GM21360 (cell line): ENCODE measurements at regions not wholly inside any gene's neighbourhood (a gene's known extent, or its start where the extent isn't known, plus 50 kb on each side); places are given as distances from the start of the nearest gene placed in this dataset.

Experiments
- ATAC-seq: cut with Tn5 transposase; IDR thresholded peaks from one replicate; pipeline ENCODE4 v1.9.1; 2021; ENCODE audit warnings: mild to moderate bottlenecking, moderate library complexity; ENCODE audit not compliant: unreplicated experiment

DNA sequence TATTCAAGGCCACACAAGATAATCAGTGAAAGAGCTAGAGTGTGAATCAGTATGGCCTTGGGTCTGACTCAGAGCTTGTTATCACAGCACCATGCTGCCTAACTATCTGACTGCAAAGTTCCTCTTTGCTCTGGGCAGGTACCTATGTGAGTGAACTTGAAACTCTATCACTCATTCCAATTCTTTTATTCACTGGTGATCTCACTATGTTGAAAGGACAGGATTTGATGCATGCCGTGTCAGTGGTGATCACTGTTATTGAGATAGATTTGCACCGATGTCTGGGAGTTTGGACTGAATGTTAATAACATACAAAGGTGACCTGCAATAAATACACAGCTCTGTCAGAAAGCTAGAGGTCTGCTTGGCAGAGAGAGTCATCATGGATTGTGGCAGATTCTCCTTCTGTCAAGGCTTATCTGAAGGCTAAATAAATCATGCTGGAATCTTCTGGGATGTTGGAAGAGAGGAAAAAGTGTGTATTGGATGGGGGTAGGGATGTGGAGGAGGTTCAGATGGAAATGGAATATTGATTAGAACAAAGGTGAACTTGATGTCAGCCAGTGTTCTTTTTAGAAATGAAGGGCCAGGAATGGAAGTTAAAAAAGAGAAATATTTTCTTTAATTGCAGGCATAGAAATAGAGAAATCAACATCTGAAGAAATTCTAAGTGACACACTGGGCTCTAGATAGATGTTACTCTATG, 91.8 kb upstream of the TNC start:
- ATAC-seq = peak; percentile 59

DNA sequence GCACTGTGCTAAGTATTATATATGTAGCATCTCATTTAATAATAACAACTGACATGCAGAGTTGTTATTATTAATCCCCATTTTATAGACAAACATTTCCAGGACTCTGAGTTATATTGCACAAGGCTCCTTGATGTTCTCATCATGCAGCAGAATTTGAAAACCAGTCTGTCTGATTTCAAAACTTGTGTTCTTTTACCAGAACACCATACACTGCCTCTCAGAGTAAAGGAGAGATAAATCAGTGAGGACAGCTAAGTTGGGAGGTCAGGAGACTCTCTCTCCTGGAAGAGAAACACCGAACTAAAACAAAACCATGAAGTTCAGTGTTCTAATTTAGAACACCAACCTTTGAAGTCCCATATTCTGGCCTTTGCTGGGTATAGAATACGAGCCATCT, 92.7 kb upstream of the TNC start:
- ATAC-seq = no peak

DNA sequence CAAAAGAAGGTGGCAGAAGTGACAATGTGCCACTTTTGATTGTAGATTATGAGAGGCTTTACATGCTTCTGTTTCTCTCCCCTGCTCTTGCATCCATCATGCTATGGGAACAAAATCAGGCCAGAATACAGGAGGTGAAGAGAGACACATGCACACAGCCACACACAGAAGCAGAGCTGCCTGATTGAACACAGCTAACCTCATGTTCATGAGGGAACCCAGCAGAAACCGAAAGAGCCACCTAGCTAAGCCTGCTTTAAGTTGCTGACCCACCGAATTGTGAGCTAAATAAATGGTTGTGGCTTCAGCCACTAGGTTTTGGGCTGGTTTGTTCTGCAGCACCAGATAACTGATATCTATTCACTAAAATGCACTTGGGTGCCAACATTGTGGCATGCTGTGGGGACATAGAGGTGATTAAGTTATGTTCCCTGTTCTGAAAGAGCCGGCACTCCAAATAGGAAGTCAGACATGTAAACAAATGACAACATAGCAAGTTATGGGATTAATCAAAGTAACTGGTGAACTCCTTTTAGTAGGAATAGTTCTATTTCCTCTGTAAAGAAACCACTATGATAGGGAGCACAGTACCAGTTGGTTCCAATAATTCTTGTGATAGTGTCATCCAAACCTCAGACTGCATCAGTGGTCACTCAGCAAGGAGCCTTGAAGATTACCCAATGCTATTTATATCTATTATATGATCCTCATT, 93.6 kb upstream of the TNC start:
- peak; percentile 62 for ATAC-seq

DNA sequence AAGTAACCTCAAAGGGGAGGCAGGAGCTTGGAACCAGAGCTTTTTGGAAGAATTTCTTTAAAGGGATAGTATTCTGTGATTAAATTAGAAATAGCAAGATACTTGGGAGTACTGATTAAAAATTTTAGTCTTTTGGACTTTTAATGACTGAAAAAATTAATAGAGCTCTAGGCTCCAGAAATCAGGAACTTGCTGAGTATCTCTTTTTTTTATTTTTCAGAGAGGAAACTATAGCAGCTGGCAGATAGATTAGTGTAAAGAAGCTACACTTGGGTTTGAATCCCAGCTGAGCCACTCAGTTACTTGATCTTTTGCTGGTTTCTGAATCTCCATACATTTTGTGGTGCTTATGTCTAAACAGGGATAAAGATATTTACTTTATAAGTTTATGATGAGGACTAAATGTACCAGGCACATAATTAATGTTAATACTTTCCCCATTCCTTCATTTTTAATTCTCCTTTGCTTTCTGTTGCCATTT, 94.2 kb upstream of the TNC start:
- ATAC-seq = no peak

DNA sequence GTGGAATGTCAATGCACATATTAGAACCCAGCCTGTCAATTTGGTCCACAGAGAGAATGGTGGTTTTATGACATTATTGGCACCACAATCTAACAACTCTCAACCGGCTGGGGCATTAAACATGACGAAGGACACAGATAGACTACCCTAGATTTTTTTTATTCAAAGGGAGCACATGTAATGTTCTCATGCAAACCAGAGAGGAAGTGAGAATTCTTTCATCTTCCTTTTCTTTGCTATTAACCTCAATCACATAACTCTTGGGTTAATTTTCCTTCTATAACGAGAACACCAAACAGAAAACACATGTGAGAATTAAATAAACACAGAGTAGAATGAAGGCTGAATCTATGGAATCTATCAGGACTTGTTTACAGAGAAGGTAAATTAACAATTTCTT, 94.9 kb upstream of the TNC start:
- ATAC-seq = no peak

DNA sequence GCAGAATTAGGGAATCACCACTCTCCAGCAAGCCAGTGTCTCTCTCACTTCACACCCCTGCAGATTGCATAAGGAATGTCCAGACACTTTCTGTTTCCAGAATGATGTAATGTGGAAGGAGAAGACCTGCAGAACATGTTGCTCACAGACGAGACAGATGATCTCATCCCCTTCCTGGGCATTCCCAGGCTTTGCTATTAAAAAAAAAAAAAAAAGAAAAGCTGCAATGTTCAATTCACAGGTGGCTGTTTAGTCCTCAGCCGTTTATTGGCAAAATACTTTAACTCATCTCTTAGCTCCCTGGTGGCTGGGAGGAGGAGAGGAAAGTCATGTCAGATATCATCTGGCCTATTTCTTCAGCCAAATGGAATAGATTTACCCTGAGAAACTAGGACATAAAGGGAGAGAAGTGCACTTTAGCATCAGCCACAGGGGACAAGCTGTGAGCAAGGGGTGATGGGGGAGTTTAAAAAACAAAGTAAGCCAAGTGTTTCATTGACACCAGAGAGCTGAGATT, 95.9 kb upstream of the TNC start:
- ATAC-seq = no peak

DNA sequence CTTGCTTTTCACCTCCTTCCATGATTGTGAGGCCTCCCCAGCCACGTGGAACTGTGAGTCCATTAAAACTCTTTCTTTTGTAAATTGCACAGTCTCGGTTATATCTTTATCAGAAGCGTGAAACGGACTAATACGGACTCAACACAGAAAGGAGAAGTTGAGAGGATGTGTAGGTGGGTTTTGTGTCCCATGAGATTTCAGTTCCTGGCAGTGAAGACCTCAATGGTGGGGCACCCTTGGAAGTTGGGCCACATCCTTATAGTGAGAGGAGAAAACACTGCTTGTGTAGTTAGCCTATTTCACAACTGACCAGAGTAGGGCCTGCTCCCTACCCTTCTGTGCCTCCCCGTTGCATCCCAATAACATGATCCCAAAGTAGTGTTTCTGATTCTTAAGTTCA, 98.9 kb upstream of the TNC start:
- ATAC-seq = no peak

DNA sequence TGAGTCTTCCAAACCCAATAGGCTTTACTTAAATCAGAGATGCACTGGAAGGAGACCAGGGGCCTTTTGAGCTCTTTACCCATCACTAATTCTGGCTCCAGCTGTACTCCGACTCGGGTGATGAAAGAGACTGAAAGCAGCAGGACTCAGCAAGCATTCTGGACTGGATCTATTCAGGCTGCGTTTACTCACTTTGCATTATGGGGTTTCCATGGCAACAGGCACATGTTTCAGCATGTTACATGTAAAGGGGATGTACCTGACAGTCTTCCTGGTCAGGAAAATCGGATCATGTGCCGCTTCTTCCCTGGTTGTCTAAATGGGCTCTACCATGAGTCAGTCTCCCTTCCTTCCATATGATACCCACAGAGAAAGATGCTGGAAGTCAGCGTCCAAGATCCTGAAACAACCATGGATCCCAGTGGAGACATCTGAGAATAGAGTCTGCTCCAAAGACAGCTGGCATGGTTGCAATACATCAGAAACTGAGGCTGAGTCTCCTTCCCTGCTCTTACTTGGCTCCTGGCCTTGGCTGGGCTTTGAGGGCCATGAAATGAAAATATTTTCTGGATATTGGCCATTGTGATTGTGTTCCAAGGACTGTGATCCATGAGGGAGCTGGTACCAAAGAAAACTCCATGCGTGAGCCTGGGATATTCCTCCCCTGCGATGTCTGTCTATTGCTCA, 102.5 kb upstream of the TNC start:
- no peak for ATAC-seq

DNA sequence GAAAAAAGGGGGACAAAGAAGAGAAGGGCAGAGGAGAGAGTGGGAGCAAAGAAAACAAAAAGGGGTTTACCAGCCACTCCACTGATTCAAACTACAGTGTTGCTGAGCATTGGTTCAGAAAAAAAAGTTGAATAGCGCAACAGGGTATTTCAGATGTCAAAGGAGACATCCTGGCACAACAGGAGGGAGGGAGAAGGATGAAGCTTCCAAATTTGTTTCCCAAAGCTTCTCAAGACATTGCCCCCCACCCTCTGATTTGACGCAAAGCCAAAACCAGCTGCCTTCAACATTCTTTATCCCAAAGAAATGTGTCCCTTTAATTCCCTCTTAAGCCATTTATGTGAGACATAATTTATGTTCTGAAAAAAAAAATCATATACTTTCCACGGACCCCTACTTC, 105.5 kb upstream of the TNC start:
- ATAC-seq = no peak

DNA sequence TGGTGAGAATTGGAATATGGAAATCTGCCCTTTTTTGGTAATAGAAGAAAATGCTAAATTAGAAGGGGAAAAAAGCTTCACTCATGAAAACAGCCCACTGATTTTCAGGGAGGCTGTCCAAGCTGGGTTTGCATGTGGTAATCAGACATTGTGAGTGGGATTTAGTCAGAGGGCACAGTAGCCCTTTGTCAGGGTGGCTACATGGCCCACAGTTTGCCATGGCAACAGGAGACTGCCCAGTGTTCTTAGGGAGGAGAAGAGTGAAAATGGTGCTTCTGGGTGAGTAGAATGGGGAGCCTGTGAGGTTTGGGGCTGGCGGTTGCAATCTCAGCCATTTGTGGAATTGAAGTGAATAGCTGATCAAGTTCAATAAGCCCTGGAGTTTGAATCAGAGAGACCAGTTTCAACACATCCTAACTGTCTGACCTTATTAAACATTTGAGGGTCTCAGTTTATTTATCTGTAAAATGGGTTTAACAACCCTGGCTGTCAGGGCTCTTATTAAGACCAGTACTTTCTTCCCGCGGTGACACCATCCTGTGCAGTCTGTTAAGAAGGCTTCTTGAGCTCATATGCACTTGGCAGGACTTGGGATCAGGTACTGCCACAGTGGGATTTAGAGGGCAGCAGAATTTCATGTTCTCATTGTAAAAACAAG, 107.6 kb upstream of the TNC start:
- no peak for ATAC-seq

DNA sequence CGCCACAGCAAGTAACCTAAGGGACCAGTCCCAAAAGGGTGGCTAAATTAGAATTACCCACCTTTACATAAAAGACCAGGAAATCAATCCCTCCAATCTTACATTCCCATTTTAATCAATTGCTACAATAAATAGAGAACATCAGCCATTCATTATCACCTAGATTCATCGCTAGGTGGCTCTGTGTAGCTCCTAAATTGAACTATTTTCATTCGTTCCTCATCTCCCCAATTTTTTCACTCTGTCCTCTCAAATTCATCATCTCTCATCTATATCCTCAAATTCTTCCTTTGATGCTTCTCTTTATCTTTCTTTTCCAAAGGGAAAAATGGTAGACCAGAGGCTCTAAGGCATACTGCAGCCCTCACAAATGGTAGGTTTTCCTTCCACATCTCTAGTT, 108.2 kb upstream of the TNC start:
- ATAC-seq = no peak

DNA sequence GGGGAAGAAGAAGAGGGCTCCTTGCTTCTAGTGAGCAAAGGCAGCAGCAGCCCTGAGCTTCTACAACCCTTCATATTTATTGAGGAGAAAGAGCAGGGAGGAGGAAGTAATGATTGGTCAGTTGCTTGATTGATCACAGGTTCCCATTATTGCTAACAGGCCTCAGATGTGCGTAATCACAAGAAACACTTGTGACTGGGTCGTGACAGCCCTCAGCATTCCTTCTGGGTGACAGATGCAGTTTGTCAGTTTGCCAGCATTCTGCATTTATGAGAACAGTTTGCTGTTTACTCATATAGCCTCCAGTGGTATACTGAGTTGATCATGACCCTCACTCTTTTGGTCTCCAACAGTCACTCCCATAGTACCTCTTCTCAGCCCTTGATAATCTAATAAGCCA, 111.5 kb upstream of the TNC start:
- no peak for ATAC-seq

DNA sequence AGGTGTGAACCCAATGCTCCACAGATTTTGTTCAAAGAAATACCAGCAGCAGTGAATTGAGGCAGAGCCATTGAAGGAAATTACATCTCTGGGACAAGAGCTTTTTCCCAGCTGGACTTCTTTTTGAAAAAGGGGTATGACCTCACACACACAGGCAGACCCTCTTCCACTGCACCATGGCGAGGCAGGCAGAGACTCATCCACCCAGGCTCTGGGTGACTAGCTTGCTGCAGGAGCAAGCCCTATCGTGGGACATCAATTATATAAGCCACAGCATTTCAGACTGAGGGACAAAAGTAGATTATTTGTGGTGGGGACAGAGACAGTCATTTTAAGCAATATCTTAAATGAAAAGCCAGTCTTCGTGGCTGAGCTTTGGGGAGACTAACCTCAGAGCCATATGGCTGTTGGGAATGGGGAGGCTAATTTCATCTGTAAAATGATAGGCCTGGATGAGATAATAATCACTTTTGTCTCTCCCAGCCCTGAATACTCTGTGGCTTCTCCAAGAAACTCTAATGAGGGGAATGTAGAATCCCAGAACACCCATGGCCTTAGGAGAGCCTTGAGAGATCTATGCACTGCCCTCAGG, 113.1 kb upstream of the TNC start:
- ATAC-seq = no peak

DNA sequence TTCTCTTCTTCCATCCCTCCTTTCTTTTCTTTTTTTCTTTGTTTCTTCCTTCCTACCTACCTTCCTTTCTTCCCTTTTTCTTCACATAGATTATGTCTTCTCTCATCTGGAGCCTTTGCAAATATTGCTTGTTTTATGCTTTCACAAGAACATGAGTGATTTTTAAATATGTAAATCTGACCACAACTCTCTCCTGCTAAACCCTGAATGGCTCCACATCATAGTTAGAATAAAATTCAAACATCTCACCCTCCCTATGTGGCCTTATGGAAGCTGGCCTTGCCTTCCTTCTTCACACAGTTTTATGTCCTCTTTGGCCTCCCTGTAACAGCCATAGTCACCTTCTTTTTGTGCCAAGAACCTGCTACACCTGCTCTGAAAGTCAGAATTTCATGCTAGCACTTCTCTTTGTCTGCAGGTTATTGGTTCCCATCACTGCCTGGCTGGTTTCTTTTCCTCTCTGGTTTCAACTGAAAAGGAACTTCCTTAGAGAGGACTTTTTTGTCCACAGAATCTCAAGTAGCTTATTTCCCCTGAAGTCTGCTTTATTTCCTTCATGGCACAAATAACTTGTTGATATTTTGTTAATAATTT, 114.3 kb upstream of the TNC start:
- no peak for ATAC-seq

DNA sequence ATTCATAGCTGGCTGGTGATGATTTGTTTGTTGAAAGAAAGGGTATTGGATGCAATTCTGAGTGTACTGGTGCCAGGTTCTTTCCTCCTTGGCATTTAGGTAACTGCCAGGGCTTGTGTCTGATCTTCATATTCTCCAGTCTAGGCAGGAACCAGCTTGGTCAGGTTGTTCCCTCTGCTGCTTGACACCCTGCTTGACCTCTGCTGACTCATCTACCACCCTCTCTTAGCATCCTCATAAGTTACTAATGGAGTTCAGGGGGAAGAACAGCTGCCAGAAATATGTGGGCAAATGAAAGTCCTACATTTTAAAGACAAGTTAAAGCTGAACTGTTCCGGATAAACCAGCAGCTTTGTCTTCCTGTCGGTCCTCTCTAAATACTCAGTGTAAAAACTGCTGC, 116.1 kb upstream of the TNC start:
- ATAC-seq = no peak

DNA sequence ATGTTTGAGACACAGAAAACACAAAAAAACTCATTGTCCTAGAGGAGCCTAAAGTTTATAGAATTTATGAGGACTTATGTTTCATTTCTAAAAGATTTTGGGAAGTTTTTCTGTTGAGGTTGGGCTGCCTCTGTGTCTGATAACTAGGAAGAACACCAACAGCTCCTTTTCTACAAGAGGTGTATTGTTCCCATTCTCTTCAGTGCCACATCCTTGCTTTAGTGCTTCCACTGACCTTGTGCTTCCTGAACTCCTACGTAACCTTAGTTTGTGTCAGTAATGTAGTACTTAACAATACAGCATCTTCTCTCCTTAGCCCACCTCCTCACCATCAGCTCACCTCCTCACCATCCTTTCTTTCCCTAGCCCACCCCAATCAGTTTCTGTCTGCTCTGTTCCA, 117.3 kb upstream of the TNC start:
- no peak for ATAC-seq

DNA sequence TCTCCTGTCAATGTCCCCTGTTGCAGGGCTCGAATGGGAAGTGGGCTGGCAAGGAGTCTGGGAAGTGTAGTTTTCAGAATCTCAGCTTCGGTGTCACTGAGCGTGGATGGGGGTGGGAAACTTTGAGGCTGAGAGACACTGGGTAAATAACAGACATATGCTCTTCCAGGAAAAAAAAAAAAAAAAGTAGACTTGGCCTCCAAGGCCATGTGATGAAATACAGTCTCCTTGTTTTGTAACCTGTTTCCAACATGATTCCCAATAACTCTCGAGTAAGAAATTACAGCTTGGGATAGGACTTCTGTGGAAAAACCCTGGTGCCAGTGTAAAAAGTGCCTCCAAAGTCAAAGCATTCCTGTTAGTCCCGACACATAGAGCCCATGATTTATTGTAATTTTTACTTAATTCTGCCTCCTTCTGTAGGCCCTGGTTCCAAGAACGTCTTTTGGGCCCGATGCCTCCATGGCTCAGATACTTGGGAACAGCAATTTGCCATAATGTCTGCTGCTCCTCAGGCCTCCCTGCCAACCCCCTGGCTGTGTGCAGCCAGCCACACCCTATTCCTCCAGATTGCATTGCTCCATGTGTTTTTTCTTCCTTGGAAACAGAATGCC, 119.5 kb upstream of the TNC start:
- no peak for ATAC-seq

DNA sequence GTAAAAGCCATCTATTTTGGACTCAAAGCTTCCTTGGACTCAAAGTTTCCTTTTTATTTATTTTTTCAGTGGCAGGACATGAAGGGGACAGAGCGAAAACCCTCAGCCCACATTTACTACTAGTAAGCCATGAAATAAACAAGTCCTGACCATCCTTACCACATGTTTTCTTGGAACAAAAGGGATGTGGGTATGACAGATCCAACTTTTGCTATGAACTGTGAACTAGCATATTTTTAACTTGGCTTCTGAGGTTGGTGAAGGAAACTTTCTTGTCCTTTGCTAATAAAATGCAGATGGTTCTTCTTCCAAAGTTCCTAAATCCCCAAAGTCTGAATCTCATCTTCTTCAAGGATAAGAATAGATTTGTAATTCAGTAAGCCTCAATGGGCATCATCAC, 122.7 kb upstream of the TNC start:
- ATAC-seq = no peak

DNA sequence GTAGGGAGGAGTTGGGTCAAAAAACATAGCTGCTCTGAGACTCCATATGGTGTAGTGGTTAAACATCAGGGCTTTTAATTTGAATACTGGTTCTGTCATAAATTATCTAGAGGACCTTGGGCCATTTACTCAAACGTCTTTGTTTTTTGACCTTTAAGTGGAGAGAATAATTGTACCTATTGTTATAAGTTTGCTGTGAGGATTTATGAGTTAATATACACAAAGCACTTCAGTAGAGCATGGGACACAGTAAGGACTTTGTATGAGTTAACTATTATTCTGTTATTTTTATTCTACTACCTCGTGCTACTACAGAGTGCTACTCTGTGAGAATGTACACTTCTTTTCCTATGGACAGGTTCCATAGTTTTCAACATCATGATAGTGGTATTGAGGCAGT, 123.7 kb upstream of the TNC start:
- no peak for ATAC-seq

DNA sequence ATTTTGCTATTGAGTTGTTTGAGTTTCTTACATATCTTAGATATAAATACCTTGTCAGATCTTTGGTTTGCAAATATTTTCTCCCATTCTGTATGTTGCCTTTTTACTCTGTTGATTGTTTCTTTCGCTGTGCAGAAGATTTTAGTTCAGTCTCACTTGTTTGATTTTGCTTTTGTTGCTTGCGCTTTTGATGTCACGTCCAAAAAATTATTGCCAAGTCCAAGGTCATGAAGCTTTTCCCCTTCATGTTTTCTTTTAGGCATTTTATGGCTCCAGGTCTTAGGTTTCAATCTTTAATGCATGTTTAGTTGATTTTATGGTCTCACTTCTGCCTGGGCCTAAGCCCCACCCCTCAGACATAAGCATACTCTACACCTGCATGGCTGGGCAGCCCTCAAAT, 131.5 kb upstream of the TNC start:
- ATAC-seq = no peak
